ENCODE measurements at regions not wholly inside any gene's neighbourhood (a gene's known extent, or its start where the extent isn't known, plus 50 kb on each side); places are given as distances from the start of the nearest gene placed in this dataset.

GRCh38 chr16:31727553-31727952, 146.1 kb upstream of the ZNF267 start:
- TF ChIP-seq SUZ12 (IDR thresholded peaks at IDR 0.05; ENCODE audit: low read length) (no peak), TCF12 (IDR thresholded peaks at IDR 0.05; ENCODE audit: low read depth, low read length) (no peak), EP300 (IDR thresholded peaks at IDR 0.05; ENCODE audit: borderline replicate concordance in 1 of 2, low read depth in 2 of 2, low read length in 2 of 2) (no peak), GABPA (IDR thresholded peaks at IDR 0.05; ENCODE audit: borderline replicate concordance, insufficient read depth, low read length) (no peak), EZH2 (IDR thresholded peaks at IDR 0.05; ENCODE audit: low read depth, low read length, severe bottlenecking) (no peak)
